ENCODE measurements at regions not wholly inside any gene's neighbourhood (a gene's known extent, or its start where the extent isn't known, plus 50 kb on each side); places are given as distances from the start of the nearest gene placed in this dataset.

DNA sequence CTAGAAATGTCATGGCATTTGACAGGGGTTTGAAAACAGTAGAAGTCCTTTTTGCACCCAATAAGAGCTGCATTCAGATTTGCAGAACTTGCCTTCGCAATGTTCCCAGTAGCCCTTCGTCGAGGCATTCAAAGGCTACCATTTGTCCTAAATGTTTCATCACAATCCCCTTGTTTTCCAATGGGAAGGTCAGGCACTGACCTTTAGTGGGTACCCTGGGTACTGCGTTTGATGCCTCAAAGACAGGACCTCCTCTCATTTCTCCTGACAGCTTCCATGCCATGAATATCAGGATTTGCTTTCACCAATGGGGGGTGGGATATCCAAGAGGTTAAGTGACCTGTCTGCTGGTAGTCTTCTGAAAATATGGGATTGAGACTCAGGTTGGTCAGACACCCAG lies 1063.1 kb downstream of the BCL11B start:
- no CpG with 5 or more reads among the region's 4 CpGs for WGBS (ENCODE audit: extremely low coverage, insufficient coverage, insufficient read length)
- Histone ChIP-seq H3K9me3 (ENCODE audit: insufficient read depth, low read depth, low read length) (peaks cover 6% of the 10 kb centered on the region), H3K79me2 (ENCODE audit: control insufficient read depth, insufficient read depth, low read length, poor library complexity) (no peaks in the 10 kb centered on the region)

DNA sequence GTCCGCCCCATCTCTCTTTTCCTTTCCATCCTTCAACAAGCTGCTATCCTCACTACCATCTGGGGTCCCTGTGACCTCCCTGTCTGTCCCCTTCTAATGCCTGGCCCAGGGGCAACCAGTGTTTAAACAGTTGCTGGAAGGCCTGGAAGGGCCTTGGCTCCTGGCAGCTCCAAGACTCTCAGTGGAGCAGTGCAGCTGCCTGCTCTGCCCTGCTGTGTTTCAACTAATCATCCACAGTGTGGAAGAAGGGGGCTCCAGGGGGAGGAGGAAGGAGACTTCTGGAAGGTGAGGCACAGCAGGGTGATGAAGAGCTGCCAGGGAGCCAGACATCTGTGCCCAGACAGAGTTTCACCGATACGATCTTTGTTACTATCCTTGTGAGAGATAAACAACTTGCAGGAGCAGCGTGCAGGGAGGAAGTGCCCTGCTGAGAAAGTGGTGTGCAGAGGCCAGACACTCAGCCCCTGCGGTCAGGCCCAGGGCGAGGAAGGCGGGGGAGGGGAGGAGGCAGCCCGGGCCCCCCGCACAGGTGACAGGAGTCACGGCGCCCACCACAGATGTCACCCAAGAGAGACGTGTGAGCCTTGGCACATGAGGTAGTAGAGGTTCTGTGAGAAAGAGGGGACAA lies 1061.8 kb downstream of the BCL11B start:
- WGBS (ENCODE audit: extremely low coverage, insufficient coverage, insufficient read length), result no CpG with 5 or more reads among the region's 12 CpGs
- DNase-seq, result no peak
- no peak overlapping the region for H3K18ac ChIP-seq (ENCODE audit: low read length)
- no peak overlapping the region for H4K8ac ChIP-seq (ENCODE audit: low read depth, low read length)
- no peaks in the 10 kb centered on the region for H3K79me1 ChIP-seq (ENCODE audit: low read length)
- no peak overlapping the region for H4K91ac ChIP-seq (ENCODE audit: low read depth, low read length)
- H3K27ac ChIP-seq (ENCODE audit: low read depth, low read length), result no peak overlapping the region
- H3K4me1 ChIP-seq (ENCODE audit: control insufficient read depth in 1 of 2, insufficient read depth in 2 of 2, low read length in 2 of 2), result no peaks in the 10 kb centered on the region
- no peak overlapping the region for H2BK12ac ChIP-seq (ENCODE audit: low read length)
- no peak overlapping the region for H2BK5ac ChIP-seq (ENCODE audit: low read depth, low read length, poor library complexity)
- no peak overlapping the region for H3K9ac ChIP-seq (ENCODE audit: low read length)
- H3K27me3 ChIP-seq (ENCODE audit: insufficient read depth, low read length), result no peaks in the 10 kb centered on the region
- H2BK120ac ChIP-seq (ENCODE audit: insufficient read depth, low read length, poor library complexity), result no peak overlapping the region
- no peak overlapping the region for H3K23ac ChIP-seq (ENCODE audit: low read length)
- H3K4me3 ChIP-seq (ENCODE audit: low read depth, low read length), result no peak overlapping the region
- no peak overlapping the region for H3K14ac ChIP-seq (ENCODE audit: low read length)
- H2AK5ac ChIP-seq (ENCODE audit: low read length), result no peak overlapping the region
- H3K4me2 ChIP-seq (ENCODE audit: low read length), result no peak overlapping the region
- H3K4ac ChIP-seq (ENCODE audit: low read depth, low read length), result no peak overlapping the region
- no peaks in the 10 kb centered on the region for H3K36me3 ChIP-seq (ENCODE audit: control insufficient read depth in 1 of 2, insufficient read depth in 2 of 2, low read length in 2 of 2)
- H3K9me3 ChIP-seq (ENCODE audit: insufficient read depth, low read depth, low read length), result peaks cover 5% of the 10 kb centered on the region
- H2AFZ ChIP-seq (ENCODE audit: insufficient read depth, low read length, poor library complexity), result no peak overlapping the region
- no peaks in the 10 kb centered on the region for H3K79me2 ChIP-seq (ENCODE audit: control insufficient read depth, insufficient read depth, low read length, poor library complexity)
- no peak overlapping the region for H4K12ac ChIP-seq (ENCODE audit: low read depth, low read length)

More for the DNA sequence above, 1063.1 kb downstream of the BCL11B start:
- Histone ChIP-seq H3K14ac (ENCODE audit: low read length) (no peak overlapping the region), H4K91ac (ENCODE audit: low read depth, low read length) (no peak overlapping the region), H2BK5ac (ENCODE audit: low read depth, low read length, poor library complexity) (no peak overlapping the region), H3K27me3 (ENCODE audit: insufficient read depth, low read length) (no peaks in the 10 kb centered on the region), H2BK120ac (ENCODE audit: insufficient read depth, low read length, poor library complexity) (no peak overlapping the region), H3K4me3 (ENCODE audit: low read depth, low read length) (no peak overlapping the region), H3K79me1 (ENCODE audit: low read length) (no peaks in the 10 kb centered on the region), H2AK5ac (ENCODE audit: low read length) (no peak overlapping the region), H3K4ac (ENCODE audit: low read depth, low read length) (no peak overlapping the region), H4K8ac (ENCODE audit: low read depth, low read length) (no peak overlapping the region), H2BK12ac (ENCODE audit: low read length) (no peak overlapping the region), H3K4me1 (ENCODE audit: control insufficient read depth in 1 of 2, insufficient read depth in 2 of 2, low read length in 2 of 2) (no peaks in the 10 kb centered on the region), H2AFZ (ENCODE audit: insufficient read depth, low read length, poor library complexity) (no peak overlapping the region), H3K27ac (ENCODE audit: low read depth, low read length) (no peak overlapping the region), H3K23ac (ENCODE audit: low read length) (no peak overlapping the region), H3K18ac (ENCODE audit: low read length) (no peak overlapping the region), H3K4me2 (ENCODE audit: low read length) (no peak overlapping the region), H3K9ac (ENCODE audit: low read length) (no peak overlapping the region), H4K12ac (ENCODE audit: low read depth, low read length) (no peak overlapping the region), H3K36me3 (ENCODE audit: control insufficient read depth in 1 of 2, insufficient read depth in 2 of 2, low read length in 2 of 2) (no peaks in the 10 kb centered on the region)
- DNase-seq, result no peak

DNA sequence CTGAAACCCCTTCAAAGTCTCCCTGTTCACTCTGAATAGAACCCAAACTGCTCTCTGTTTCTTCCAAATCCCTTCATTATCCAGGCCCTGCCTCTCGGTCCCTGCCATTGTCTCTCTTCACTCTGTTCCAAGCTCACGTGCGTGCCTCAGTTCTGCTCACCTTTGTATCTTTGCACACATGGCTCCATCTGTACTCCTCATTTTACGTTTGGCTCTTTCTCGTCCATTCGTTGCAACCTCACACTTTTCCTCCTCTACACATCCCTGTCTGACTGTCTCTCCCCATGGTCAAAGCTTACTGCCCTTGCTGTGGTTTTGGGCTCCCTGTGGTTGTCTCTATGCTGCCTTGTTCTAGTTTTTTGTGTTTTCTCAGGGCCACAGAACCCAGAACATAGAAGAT lies 1054.5 kb downstream of the BCL11B start:
- no peak overlapping the region for H2BK5ac ChIP-seq (ENCODE audit: low read depth, low read length, poor library complexity)
- no peak overlapping the region for H4K8ac ChIP-seq (ENCODE audit: low read depth, low read length)
- no peak overlapping the region for H2AFZ ChIP-seq (ENCODE audit: insufficient read depth, low read length, poor library complexity)
- no peak overlapping the region for H4K91ac ChIP-seq (ENCODE audit: low read depth, low read length)
- no peaks in the 10 kb centered on the region for H3K9me3 ChIP-seq (ENCODE audit: insufficient read depth, low read depth, low read length)
- H2AK5ac ChIP-seq (ENCODE audit: low read length), result no peak overlapping the region
- DNase-seq, result no peak
- no CpG with 5 or more reads among the region's 6 CpGs for WGBS (ENCODE audit: extremely low coverage, insufficient coverage, insufficient read length)
- no peak overlapping the region for H3K4me2 ChIP-seq (ENCODE audit: low read length)
- no peak overlapping the region for H3K27ac ChIP-seq (ENCODE audit: low read depth, low read length)
- no peaks in the 10 kb centered on the region for H3K27me3 ChIP-seq (ENCODE audit: insufficient read depth, low read length)
- no peak overlapping the region for H2BK120ac ChIP-seq (ENCODE audit: insufficient read depth, low read length, poor library complexity)
- no peak overlapping the region for H3K4me3 ChIP-seq (ENCODE audit: low read depth, low read length)
- H2BK12ac ChIP-seq (ENCODE audit: low read length), result no peak overlapping the region
- H3K79me2 ChIP-seq (ENCODE audit: control insufficient read depth, insufficient read depth, low read length, poor library complexity), result no peaks in the 10 kb centered on the region
- no peaks in the 10 kb centered on the region for H3K79me1 ChIP-seq (ENCODE audit: low read length)
- no peaks in the 10 kb centered on the region for H3K36me3 ChIP-seq (ENCODE audit: control insufficient read depth in 1 of 2, insufficient read depth in 2 of 2, low read length in 2 of 2)
- no peak overlapping the region for H3K14ac ChIP-seq (ENCODE audit: low read length)
- no peak overlapping the region for H4K12ac ChIP-seq (ENCODE audit: low read depth, low read length)
- no peak overlapping the region for H3K9ac ChIP-seq (ENCODE audit: low read length)
- no peak overlapping the region for H3K18ac ChIP-seq (ENCODE audit: low read length)
- no peak overlapping the region for H3K23ac ChIP-seq (ENCODE audit: low read length)
- no peaks in the 10 kb centered on the region for H3K4me1 ChIP-seq (ENCODE audit: control insufficient read depth in 1 of 2, insufficient read depth in 2 of 2, low read length in 2 of 2)
- H3K4ac ChIP-seq (ENCODE audit: low read depth, low read length), result no peak overlapping the region

DNA sequence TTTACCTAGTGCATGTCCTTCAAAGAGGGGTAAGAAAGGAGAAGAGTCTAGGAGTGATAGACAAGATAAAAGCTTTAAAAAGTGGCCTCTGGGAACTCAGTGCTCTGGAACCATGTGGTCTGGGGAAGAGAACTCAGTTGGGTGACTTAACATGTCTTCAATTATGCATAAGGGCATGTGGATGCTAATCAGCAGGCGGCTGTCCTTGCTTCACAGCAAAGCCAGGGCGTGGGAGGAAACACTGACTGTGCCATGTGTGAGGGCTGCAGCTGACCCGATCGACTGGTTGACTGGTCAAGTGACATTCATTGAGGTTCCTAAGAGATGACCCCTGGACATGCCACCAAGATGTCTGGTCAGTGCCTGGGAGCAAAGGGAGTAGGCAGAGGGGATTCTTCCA lies 1053.8 kb downstream of the BCL11B start:
- Histone ChIP-seq H2BK5ac (ENCODE audit: low read depth, low read length, poor library complexity) (no peak overlapping the region), H3K79me1 (ENCODE audit: low read length) (no peaks in the 10 kb centered on the region), H3K4me2 (ENCODE audit: low read length) (no peak overlapping the region), H3K9me3 (ENCODE audit: insufficient read depth, low read depth, low read length) (no peaks in the 10 kb centered on the region), H3K9ac (ENCODE audit: low read length) (no peak overlapping the region), H3K18ac (ENCODE audit: low read length) (no peak overlapping the region), H3K36me3 (ENCODE audit: control insufficient read depth in 1 of 2, insufficient read depth in 2 of 2, low read length in 2 of 2) (no peaks in the 10 kb centered on the region), H3K27ac (ENCODE audit: low read depth, low read length) (no peak overlapping the region), H3K14ac (ENCODE audit: low read length) (no peak overlapping the region), H2AFZ (ENCODE audit: insufficient read depth, low read length, poor library complexity) (no peak overlapping the region), H4K12ac (ENCODE audit: low read depth, low read length) (no peak overlapping the region), H2AK5ac (ENCODE audit: low read length) (no peak overlapping the region), H3K4ac (ENCODE audit: low read depth, low read length) (no peak overlapping the region), H2BK120ac (ENCODE audit: insufficient read depth, low read length, poor library complexity) (no peak overlapping the region), H3K79me2 (ENCODE audit: control insufficient read depth, insufficient read depth, low read length, poor library complexity) (no peaks in the 10 kb centered on the region), H4K91ac (ENCODE audit: low read depth, low read length) (no peak overlapping the region), H2BK12ac (ENCODE audit: low read length) (no peak overlapping the region), H3K23ac (ENCODE audit: low read length) (no peak overlapping the region), H3K27me3 (ENCODE audit: insufficient read depth, low read length) (no peaks in the 10 kb centered on the region), H3K4me3 (ENCODE audit: low read depth, low read length) (no peak overlapping the region), H3K4me1 (ENCODE audit: control insufficient read depth in 1 of 2, insufficient read depth in 2 of 2, low read length in 2 of 2) (no peaks in the 10 kb centered on the region), H4K8ac (ENCODE audit: low read depth, low read length) (no peak overlapping the region)
- no peak for DNase-seq
- WGBS (ENCODE audit: extremely low coverage, insufficient coverage, insufficient read length), result no CpG with 5 or more reads among the region's 4 CpGs
